K562 (cell line): ENCODE measurements at regions not wholly inside any gene's neighbourhood (a gene's known extent, or its start where the extent isn't known, plus 50 kb on each side); places are given as distances from the start of the nearest gene placed in this dataset.

Experiments used
- ATAC-seq: fragments of 200-7000 bp; cut with Tn5 transposase; 3 replicates; pipeline ENCODE4 v1.9.1; 2020; ENCODE audit warnings: moderate library complexity
- BruUV-seq: library from RNA; stranded (reverse); fragments of 400-500 nt; replicated peaks from 2 replicates; lab custom pipeline; 2021; lab: Mats Ljungman, UMichigan
- CTCF ChIA-PET: fragments of 300-600 bp; formaldehyde crosslinking; extraction: SDS; loops from one replicate; lab custom pipeline; 2021; ENCODE audit warnings: low intra/inter-chr PET ratio; lab: Yijun Ruan, JAX
- POLR2A ChIA-PET: fragments of 300-600, 350-650 bp; sonication (Branson Sonifier 250); formaldehyde crosslinking; extraction: SDS; loops from one replicate; lab custom pipeline; 2021; ENCODE audit warnings: antibody characterized with exemption, inconsistent platforms; lab: Yijun Ruan, JAX
- DNase-seq, 4 experiments: peaks; one replicate each; pipeline versions ENCODE4 v3.0.0 to v3.0.0-alpha.2; 2011 to 2018; ENCODE audit warnings: low spot score in 3 of 4, mixed read lengths in 3 of 4; ENCODE audit errors: extremely low read depth in 1 of 4
- FAIRE-seq: peaks from 2 replicates; lab custom pipeline; 2011; peaks lifted over from hg19 to GRCh38; lab: Jason Lieb, UNC
- H2AFZ ChIP-seq: 2 replicates; pipeline ENCODE4 v1.6.0; 2011; ENCODE audit warnings: low read depth, low read length, control low read depth, inconsistent platforms
- H3K27ac ChIP-seq: fragments of 200-600 bp; 3 replicates; pipeline ENCODE4 v1.8.0; 2011; ENCODE audit warnings: low read depth, mild to moderate bottlenecking, control low read depth, inconsistent platforms, low read length, moderate library complexity, mixed read lengths; ENCODE audit errors: extremely low read depth
- H3K27me3 ChIP-seq, 2 experiments: fragments of 300-600 bp in 1 of 2; 2 replicates in 1 of 2; 3 replicates in 1 of 2; pipeline versions ENCODE4 v1.6.0 to v1.8.0; 2011; ENCODE audit warnings: inconsistent platforms in 2 of 2, low read length in 2 of 2, mild to moderate bottlenecking in 1 of 2, mixed read lengths in 1 of 2, moderate library complexity in 1 of 2; ENCODE audit not compliant: control insufficient read depth in 2 of 2, insufficient read depth in 2 of 2
- H3K36me3 ChIP-seq: fragments of 300-600 bp; 3 replicates; pipeline ENCODE4 v1.8.0; 2011; ENCODE audit warnings: mild to moderate bottlenecking, low read length, inconsistent platforms; ENCODE audit not compliant: control insufficient read depth, insufficient read depth
- H3K4me1 ChIP-seq, 2 experiments: fragments of 200-600 bp in 1 of 2; replicated peaks in 1 of 2; 2 replicates in 1 of 2; 3 replicates in 1 of 2; pipeline versions ENCODE4 v1.5.1 to v1.8.0; 2011; ENCODE audit warnings: inconsistent platforms in 2 of 2, low read length in 2 of 2, mild to moderate bottlenecking in 1 of 2, mixed read lengths in 1 of 2, moderate library complexity in 1 of 2; ENCODE audit not compliant: control insufficient read depth in 2 of 2, insufficient read depth in 2 of 2
- H3K4me2 ChIP-seq: 2 replicates; pipeline ENCODE4 v1.6.1; 2011; ENCODE audit warnings: low read length, control low read depth, inconsistent platforms, mixed read lengths; ENCODE audit not compliant: insufficient read depth
- H3K4me3 ChIP-seq: fragments of 200-600 bp; sonication (generic), shearing (Covaris generic); 2 replicates; pipeline ENCODE4 v1.5.1; 2016; ENCODE audit warnings: control low read depth, inconsistent platforms
- H3K79me2 ChIP-seq: fragments of 200-600 bp; 3 replicates; pipeline ENCODE4 v1.8.0; 2011; ENCODE audit warnings: low read length, inconsistent platforms; ENCODE audit not compliant: control insufficient read depth, insufficient read depth
- H3K9ac ChIP-seq, 2 experiments: 2 replicates each; pipeline versions ENCODE4 v1.6.0 to v1.6.1; 2011; ENCODE audit warnings: low read depth in 2 of 2, low read length in 2 of 2, control low read depth in 1 of 2, inconsistent platforms in 1 of 2, mild to moderate bottlenecking in 1 of 2, mixed read lengths in 1 of 2; ENCODE audit not compliant: insufficient read depth in 1 of 2
- H3K9me1 ChIP-seq: one replicate; pipeline ENCODE4 v1.6.0; 2011; ENCODE audit warnings: inconsistent platforms, mild to moderate bottlenecking, low read length, moderate library complexity; ENCODE audit not compliant: control insufficient read depth, insufficient read depth
- H3K9me3 ChIP-seq: replicated peaks from 2 replicates; pipeline ENCODE4 v1.5.1; 2011; ENCODE audit warnings: low read depth, low read length, inconsistent platforms; ENCODE audit not compliant: control insufficient read depth, insufficient read depth
- H4K20me1 ChIP-seq: replicated peaks from 2 replicates; pipeline ENCODE4 v1.6.1; 2011; ENCODE audit warnings: low read length, inconsistent platforms, mixed read lengths; ENCODE audit not compliant: control insufficient read depth, insufficient read depth
- CBX8 ChIP-seq: fragments of 200-600 bp; sonication (generic); IDR thresholded peaks from 2 replicates; pipeline ENCODE4 v1.6.1; 2012; ENCODE audit warnings: borderline replicate concordance, mixed run types, low read depth, mild to moderate bottlenecking, moderate library complexity, mixed read lengths, low read length, control low read depth, inconsistent platforms; ENCODE audit not compliant: poor library complexity, severe bottlenecking; ENCODE audit errors: extremely low read depth
- HMGN3 ChIP-seq: IDR thresholded peaks from 2 replicates; pipeline ENCODE4 v1.6.1; 2011; ENCODE audit warnings: borderline replicate concordance, low read depth, mild to moderate bottlenecking, mixed read lengths, low read length; ENCODE audit not compliant: insufficient read length; ENCODE audit errors: extremely low read depth
- ZBTB1 ChIP-seq: sonication (generic); formaldehyde crosslinking; IDR thresholded peaks from 2 replicates; pipeline ENCODE4 v1.8.1; 2023; ENCODE audit warnings: missing genetic modification reagents, low read depth, mild to moderate bottlenecking, borderline replicate concordance
- WGBS: fragments of 100-300 bp; shearing (Covaris generic); methylation state at CpG from one replicate; pipeline ENCODE4 v1.1.6; 2016; ENCODE audit warnings: low coverage, mixed read lengths; ENCODE audit not compliant: insufficient coverage; ENCODE audit errors: missing lambda C conversion rate; 5-methylcytosine and 5-hydroxymethylcytosine counted together
- in situ Hi-C: fragments of 300-500 bp; cut with MboI; formaldehyde crosslinking; loops from 4 replicates; pipeline ENCODE4 v1.15.0; 2018; ENCODE audit warnings: inconsistent platforms, mixed read lengths
- intact Hi-C: fragments of 100-400 bp; cut with micrococcal nuclease; formaldehyde crosslinking; loops from 2 replicates; pipeline ENCODE4 v1.14.2; 2022
- TF ChIP-seq, protein P1 (sequence below): fragments of 450-650 bp; IDR thresholded peaks from 2 replicates; pipeline ENCODE4 v1.6.1; 2016; ENCODE audit warnings: missing biosample characterization, missing genetic modification characterization

- H3K4me3 ChIP-seq, result no peak overlapping the region
- FAIRE-seq (no peak), DNase-seq (no peak), ATAC-seq (no peak)
- H3K4me1 ChIP-seq, result no peaks in the 10 kb centered on the region
- no peaks in the 10 kb centered on the region for H3K9me3 ChIP-seq
- no peak overlapping the region for H3K4me2 ChIP-seq
- no peak overlapping the region for H3K9ac ChIP-seq
- H3K27me3 ChIP-seq, result no peaks in the 10 kb centered on the region
- in situ Hi-C loops (no loop called here), intact Hi-C loops (no loop called here)
- no peaks in the 10 kb centered on the region for H3K79me2 ChIP-seq
- no peak overlapping the region for H2AFZ ChIP-seq
- H4K20me1 ChIP-seq, result no peaks in the 10 kb centered on the region
- no peak for TF ChIP-seq HMGN3
- TF ChIP-seq, protein P1, sequence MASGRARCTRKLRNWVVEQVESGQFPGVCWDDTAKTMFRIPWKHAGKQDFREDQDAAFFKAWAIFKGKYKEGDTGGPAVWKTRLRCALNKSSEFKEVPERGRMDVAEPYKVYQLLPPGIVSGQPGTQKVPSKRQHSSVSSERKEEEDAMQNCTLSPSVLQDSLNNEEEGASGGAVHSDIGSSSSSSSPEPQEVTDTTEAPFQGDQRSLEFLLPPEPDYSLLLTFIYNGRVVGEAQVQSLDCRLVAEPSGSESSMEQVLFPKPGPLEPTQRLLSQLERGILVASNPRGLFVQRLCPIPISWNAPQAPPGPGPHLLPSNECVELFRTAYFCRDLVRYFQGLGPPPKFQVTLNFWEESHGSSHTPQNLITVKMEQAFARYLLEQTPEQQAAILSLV (tag), result no peak
- TF ChIP-seq ZBTB1 (CRISPR knock-in tag), result no peak
- TF ChIP-seq CBX8, result no peak
- CTCF ChIA-PET, result no interaction called here
- 0% methylated on average over 3 of the region's 3 CpGs for WGBS
- POLR2A ChIA-PET, result no interaction called here
- no peak overlapping the region for H3K27ac ChIP-seq
- no peaks in the 10 kb centered on the region for H3K36me3 ChIP-seq
- BruUV-seq, result no TSS peak
- H3K9me1 ChIP-seq, result no peaks in the 10 kb centered on the region
Measured at GRCh38 chrX:115499112-115499805, 61.7 kb upstream of the PLS3 start.
